NCI-H460 (cell line): ENCODE measurements at regions not wholly inside any gene's neighbourhood (a gene's known extent, or its start where the extent isn't known, plus 50 kb on each side); places are given as distances from the start of the nearest gene placed in this dataset.

Source experiments
- DNase-seq: peaks from one replicate; pipeline ENCODE4 v3.0.0-alpha.2; 2016; ENCODE audit warnings: low read depth; ENCODE audit errors: extremely low read depth

DNA sequence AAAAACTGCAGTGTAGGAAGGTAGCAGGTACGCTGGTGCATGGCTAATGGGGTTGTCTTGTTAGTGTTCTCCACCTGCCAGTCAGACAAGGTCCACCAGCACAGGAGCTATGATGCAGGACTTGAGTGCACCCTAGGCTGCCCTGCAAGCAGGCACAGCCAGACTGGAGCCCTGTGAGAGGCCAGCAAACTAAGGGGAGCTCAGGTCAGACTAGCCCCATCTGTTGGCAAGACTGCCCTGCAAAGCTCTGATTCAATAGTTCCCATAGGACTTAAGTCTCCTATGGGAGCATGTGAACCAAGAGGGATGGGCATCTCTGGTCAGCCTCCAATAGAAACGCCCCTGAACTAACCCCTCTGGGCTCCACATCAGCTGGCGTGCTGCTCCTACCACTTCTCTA lies 1307.3 kb downstream of the C4orf33 start:
- DNase-seq, result no peak

DNA sequence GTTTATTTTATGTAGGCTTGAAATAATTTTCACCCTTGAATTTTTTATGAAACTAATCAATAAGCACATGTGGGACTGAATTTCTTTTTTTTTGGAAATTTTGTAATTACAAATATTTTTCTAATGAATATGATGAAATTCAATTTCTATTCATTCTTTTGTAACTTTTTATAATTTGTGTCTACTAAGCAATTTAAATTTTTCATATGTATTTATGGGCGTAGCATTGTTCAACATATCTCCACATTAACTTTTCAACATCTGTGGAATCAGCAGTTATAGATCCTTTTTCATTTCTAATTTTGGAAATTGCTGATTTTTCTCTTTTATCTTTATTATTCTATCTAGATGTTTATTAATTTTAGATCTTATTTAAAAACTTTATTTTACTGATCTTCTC lies 1320.3 kb downstream of the C4orf33 start:
- DNase-seq, result no peak

DNA sequence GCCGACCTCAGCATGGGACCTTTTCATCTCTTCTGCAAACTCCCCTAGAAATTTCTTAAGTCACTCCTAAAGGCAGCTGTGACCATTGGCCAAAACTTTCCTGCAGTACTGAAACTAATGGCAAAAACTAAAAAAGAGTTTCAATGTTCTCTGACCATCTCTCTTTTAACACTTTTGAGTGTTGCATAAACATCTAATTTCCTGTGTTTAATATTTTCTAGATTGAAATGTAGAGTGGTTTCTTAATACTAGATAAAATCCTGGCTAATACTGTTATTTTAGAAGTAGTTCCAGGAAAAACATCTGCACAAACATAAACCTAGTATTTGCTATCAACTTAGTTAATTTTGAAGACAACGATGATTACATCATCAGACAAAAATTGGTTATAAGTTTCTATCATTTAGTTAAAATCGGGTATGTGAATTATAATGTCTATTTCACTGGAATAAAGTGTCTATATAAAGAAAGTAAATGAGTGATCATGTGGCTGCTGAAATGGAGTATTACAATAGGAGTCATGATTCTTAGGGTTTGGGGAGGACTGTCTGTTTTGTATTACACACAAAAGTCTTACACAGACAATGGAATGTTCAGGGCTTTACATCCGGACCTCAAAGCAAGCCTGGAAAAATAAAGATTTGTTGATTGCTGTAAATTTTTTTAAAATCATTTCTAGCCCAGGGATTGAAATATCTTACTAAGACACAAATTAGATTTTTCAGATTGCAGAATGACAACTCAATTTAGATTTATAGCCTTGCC lies 1323.4 kb downstream of the C4orf33 start:
- DNase-seq, result no peak

DNA sequence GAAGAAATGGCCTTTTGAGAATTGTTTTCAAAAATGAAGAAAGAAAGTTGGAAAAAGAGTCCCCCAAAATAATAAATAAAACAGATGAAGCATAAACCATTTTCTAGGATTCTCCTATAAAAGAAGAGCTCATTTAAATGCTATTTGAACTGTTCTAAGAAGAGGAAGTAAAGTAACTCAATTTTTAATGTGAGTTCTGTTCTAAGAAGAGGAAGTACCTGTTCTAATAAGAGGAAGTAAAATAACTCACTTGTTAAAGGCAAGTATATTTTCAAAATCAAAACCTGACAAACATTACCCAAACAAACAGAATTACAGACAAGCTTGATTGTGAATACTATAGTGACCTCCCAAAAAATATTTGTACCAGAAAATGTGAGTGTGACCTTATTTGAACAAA lies 1326.3 kb downstream of the C4orf33 start:
- DNase-seq, result no peak

DNA sequence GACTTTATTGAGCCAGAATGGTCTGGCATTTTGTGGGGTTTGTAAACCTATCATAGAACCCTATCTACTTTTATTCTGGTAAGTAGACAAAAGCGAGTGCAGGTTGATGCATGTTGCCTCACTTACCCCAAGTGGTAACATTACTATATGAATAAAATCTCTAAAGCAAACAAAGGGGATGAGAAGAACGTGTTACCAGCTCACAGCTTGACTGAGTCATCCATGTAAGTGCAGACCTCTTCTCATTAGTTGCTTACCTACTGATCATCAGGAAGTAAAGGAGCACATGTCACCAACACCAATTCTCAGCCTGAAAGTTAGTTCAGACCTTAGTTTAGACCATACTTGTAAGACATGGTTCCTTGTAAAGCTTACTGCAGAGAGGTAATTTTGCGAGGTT lies 1328.3 kb downstream of the C4orf33 start:
- DNase-seq, result no peak

DNA sequence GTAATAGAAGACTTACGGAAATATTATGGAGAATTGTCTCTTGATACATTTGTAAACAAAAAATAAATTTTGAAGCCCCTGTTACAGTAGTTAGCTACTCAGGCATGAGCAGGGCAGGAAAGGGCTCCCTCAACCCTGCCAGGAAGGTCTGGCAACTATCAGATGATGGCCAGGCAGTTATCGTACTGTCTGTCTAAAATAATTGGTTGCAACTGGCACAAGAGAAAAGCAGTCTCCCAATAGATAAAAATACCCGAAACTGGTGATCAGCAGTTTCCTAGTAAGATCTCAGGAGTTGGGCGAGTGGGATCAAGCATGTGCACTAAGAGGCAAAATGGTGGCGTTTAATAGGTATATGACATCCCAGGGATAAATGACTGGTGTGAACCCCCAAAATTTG lies 1336.3 kb downstream of the C4orf33 start:
- no peak for DNase-seq

DNA sequence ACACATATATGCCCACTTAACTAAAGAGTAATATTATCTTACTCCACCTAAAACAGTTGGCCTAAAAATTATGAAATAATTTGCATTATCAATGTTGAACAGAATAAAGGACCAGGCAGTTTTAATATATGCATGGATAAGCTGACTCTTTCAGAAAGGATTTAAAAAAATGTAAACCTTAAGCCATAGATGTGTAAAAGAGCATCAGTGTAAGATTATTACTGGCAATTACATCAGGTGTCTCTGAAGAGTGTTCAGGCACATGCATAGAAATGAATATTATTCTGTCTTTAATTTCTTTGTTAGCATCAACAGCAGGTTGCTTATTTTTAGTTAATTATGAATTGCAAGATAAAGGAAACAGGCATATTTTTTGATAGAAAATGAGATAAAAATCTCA lies 1353.8 kb downstream of the C4orf33 start:
- DNase-seq, result no peak

DNA sequence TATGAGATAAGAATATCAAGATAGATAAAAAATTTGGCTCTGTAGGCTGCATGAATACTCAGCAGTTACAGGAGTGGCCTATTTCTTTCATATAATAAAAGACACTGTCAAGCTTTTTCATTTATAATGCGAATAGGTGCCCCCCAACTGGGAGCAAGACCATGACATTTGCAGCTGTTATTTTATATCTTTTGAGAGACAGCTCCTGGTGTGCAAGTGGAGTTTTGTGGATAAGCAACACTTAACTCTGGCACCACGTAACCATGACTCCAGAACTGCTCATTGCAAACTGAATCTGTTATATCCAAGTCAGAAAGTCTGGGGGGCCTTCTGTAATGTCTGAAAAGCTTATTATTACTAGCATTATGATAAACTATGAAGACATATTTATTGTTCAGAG lies 1372.4 kb downstream of the C4orf33 start:
- no peak for DNase-seq

DNA sequence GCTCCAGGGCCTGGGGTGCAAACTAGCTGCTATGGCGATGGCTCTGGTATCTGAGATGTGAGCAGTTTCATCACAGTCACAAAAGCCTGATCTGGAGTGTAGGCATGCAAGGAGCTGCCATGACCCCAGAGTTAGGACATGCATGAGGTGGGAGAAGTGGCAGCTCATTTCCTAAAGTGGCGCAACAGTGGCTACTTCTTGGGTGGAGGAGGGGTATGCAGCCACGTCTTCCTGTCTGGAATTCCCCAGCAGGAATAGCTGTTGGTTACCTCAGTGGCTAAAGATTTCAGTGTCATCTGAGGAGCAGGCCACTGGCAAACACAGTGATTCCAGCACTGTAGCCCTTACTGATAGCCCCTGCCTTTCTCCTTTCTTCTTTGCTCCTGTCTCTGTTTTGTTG lies 1382.5 kb downstream of the C4orf33 start:
- DNase-seq, result no peak

DNA sequence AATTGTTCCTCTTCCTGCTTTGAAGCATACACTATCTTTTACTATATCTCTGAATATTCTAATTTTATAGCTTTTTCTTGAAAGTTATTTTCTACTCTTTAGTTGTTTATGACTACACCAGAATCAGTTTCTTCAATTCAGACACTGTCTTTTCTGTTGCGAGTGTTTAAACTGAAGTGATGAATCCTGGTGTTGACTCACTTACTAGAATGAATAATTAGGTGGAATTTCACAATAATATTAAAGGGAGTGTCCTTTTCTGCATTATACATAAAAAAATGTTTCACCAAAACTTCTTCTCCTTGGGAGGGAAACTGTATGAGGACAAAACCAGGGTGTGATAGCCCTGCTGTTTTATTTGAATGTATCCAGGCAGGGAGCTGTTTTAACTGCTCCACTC lies 1383.1 kb downstream of the C4orf33 start:
- DNase-seq, result no peak

DNA sequence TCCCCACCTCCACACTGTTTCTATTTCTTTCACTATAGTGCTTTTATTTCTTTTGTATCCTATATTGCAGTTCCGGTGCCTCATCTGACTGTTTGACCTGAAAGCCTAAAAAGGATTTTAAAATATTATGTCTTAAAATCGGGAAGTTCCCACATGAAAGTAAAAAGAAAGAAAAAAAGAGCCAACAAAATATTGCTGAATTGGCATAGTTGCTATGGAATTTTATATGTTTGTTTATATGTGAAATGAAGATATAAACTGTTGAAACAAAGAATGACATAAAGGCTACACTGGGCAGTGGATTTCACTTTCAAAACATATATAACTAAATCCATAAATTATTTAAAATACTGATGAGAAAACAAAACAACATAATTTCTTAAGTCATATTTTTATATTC lies 1383.7 kb downstream of the C4orf33 start:
- DNase-seq, result no peak

DNA sequence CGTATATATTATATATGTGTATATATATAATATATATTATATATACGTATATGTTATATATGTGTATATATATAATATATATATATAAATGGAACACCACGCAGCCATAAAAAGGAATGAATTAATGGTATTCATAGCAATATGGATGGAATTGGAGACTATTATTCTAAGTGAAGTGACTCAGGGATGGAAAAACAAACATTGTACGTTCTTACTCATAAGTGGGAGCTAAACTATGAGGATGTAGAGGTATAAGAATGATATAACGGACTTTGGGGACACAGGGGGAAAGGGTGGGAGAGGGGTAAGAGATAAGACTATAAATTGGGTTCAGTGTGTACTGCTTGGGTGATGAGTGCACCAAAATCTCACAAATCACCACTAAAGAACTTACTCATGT lies 1388.9 kb downstream of the C4orf33 start:
- no peak for DNase-seq

DNA sequence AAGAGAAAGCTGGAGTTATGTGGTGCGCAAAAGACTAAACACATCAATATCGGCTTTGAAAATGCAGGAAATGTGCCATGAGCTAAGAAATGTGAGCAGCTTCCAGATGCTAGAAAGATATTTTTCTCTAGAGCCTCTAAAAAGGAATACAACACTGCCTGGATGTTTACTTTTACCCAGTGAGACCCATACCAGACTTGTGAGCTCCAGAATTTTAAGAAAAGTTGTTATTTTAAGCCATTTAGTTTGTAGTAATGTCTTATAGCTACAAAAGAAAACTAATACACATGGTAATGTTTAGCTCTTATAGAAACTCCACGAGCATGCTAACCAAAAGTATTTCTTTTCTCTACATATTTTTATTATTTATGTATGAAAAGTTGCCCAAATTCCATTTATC lies 1389.4 kb downstream of the C4orf33 start:
- DNase-seq, result no peak

DNA sequence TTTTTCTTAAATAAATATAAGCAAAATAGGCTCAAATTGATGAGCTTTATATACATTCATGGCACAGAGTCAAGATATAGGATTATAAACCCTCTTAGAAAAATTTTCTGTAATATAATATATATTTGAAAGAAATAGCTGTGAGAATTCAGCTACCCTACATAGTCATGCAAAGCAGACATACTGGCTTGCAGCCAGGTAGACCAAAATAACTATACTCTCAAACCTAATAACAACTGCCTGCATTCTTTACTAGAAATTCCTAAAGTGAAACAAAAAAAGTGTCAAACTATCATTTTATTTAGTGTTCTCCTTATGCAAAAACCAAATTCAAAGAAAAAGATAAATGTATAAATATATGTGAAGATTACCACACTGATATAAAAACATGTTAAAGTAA lies 1390.2 kb downstream of the C4orf33 start:
- DNase-seq, result no peak

DNA sequence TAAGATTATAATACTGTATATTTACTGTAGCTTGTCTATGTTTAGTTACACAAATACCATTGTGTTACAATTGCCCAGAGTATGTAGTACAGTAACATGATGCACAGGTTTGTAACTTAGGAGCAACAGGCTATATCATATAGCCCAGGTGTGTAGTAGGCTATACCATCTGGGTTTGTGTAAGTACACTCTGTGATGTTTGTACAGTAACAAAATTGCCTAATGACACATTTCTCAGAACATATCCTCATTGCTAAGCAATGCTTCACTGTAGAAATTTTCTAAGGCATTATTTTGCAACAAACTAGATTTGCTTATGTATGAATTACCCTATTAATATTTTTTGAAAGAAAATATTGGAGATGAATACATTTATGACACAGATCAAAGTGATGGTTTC lies 1390.9 kb downstream of the C4orf33 start:
- no peak for DNase-seq

DNA sequence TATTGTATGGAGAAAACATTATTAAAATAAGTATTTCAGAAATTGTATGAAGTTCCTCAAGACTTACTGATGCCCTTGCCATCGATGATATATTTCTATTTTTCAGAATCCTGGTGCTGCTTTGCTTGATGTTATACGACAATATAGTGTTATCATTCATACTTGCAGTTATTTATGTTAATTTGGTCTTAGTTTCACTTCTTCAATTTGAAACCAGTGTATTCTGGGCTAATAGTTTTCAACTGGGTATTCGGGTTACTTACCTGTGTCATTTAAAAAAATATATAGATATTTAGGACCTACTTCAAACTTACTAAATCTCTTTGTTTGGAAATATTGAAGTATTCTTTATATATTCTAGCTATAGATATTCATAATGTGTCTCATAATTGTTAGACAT lies 1414.7 kb downstream of the C4orf33 start:
- DNase-seq, result no peak

DNA sequence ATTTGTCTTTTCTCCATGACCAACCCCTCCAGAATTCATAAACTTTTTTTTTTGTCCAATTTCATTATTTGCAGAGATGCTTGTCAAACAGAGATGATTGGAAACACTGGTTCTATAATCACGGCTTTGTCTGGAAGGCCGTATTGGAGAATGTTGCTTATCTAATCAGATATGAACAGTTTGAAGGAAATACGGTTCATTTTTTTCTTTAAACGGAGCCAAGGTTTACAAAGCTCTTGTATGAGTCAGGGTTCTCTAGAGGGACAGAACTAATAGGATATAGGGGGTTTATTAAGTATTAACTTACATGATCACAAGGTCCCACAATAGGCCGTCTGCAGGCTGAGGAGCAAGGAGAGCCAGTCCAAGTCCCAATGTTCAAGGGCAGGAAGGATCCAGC lies 1415.8 kb downstream of the C4orf33 start:
- DNase-seq, result no peak

DNA sequence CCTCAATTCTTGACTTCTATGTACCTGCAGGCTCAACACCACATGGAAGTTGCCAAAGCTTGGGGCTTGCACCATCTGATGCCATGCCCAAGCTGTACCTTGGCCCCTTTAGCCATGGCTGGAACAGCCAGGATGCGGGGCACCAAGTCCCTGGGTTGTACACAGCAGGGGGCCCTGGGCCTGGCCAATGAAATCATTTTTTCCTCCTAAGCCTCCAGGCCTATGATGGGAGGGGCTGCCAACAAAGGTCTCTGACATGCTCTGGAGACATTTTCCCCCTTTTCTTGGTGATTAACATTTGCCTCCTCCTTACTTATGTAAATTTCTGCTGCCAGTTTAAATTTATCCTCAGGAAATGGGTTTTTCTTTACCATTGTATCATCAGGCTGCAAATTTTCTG lies 1428.1 kb downstream of the C4orf33 start:
- no peak for DNase-seq

DNA sequence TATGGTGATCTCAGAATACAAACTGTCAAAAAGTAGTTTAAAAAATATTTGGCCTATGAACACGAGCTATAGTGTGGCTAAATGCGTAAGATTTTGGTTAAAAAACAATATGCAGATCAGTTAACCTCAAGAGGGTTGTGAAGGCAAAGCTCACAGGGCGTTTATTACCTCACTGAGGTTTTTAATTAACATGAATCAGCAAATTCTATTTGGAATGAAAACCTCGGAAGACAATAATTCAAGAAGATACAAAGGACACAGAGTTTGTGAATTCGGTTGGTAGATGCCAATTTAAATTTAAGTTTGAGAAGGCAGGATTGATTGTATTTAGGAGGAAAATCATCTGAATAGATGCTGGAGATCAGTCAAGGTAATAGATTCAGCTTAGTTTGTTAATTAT lies 1434.6 kb downstream of the C4orf33 start:
- DNase-seq, result no peak

DNA sequence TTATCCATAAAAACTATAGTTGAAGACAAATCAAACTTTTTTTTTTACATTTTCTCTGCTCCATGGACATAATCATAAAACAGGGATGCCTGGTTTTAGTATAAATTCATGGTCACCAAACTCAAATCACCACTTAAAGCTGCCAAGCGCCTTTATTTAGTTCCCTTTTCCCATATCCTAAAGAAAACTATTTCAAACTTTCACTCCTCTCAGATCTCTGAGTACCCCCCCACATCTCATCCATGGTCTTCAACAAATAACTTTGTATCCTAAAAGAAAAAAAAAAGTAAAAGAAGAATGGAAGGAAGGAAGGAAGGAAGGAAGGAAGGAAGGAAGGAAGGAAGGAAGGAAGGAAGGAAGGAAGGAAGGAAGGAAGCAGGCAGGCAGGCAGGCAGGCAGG lies 1438.7 kb downstream of the C4orf33 start:
- no peak for DNase-seq

DNA sequence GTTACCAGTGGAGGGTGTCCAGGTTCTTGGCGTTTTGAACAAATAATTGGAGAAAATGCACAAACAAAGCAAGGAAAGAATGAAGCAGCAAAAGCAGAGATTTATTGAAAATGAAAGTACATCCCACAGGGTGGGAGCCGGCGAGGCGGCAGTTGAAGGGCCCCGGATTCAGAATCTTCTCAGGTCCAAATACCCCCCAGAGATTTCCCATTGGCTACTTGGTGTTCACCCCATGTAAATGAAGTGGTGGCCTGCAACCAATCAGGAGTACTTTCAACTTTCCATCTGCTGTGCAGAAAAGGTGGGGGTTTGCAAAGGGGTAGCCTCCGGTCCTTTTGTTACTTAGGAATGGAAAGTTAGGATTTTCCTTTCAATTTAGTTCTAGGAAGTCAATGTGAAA lies 1447.0 kb downstream of the C4orf33 start:
- no peak for DNase-seq

DNA sequence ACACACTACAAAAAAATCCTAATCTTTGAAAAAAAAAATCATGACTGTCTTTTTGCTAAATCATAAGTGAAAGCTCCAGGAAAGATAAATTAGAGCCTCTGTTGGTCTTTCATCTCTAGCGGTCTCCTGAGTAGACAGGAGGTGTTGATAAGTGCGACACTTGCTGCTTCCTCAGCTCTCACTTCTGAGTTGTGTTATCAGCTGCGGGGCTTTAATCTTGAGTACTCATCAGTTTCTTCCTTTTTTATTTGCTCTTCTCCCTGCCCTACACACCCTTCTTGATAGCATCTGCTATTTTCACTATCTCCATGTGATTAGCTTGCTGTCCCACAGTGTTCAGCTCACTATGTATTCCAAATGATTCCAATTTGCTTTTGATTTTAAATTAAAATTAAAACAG lies 1449.2 kb downstream of the C4orf33 start:
- no peak for DNase-seq

DNA sequence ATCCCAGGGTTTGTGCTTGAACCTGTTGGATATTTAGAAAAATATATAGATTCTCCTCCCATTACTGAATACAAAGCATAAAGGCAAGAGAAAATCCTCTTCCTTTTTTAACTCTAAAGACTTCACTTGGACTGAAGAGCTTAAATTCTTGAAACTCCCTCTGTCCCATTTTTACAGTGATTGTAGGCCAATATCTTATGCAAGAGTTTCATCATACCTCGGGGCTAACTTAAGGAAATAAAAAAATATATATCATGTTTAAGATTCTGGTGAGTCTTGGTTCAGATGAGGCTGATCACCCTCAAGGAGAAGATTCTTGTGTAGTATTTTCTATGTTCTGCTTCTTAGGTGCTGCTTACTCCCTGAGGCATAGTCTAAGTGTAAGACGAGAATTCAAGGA lies 1449.6 kb downstream of the C4orf33 start:
- DNase-seq, result no peak
